ENCODE measurements at regions not wholly inside any gene's neighbourhood (a gene's known extent, or its start where the extent isn't known, plus 50 kb on each side); places are given as distances from the start of the nearest gene placed in this dataset.
A peak's percentile ranks its signal among the peaks of the same experiment; 100 is the strongest.

GRCh38 chr1:47709019-47709871, 271.4 kb downstream of the FOXD2 start:
- H3K9me3 ChIP-seq (ENCODE audit: control insufficient read depth, insufficient read depth, low read length), result no peaks in the 10 kb centered on the region; the same call in 1 of the 2 replicates
- peaks cover 68% of the 10 kb centered on the region for H3K27me3 ChIP-seq (ENCODE audit: control insufficient read depth, insufficient read depth, low read length)
- POLR2A ChIA-PET, result interaction anchor here (1.0 kb wide), 1 partner anchor 273 kb away, joined by 3 read pairs; no protein-coding TSS in a partner anchor
- TF ChIP-seq, protein P1, sequence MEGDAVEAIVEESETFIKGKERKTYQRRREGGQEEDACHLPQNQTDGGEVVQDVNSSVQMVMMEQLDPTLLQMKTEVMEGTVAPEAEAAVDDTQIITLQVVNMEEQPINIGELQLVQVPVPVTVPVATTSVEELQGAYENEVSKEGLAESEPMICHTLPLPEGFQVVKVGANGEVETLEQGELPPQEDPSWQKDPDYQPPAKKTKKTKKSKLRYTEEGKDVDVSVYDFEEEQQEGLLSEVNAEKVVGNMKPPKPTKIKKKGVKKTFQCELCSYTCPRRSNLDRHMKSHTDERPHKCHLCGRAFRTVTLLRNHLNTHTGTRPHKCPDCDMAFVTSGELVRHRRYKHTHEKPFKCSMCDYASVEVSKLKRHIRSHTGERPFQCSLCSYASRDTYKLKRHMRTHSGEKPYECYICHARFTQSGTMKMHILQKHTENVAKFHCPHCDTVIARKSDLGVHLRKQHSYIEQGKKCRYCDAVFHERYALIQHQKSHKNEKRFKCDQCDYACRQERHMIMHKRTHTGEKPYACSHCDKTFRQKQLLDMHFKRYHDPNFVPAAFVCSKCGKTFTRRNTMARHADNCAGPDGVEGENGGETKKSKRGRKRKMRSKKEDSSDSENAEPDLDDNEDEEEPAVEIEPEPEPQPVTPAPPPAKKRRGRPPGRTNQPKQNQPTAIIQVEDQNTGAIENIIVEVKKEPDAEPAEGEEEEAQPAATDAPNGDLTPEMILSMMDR (IDR thresholded peaks at IDR 0.05; ENCODE audit: low read depth, low read length), result peak; percentile 33
- H3K4me3 ChIP-seq (ENCODE audit: low read depth, low read length), result peak overlapping the region; percentile 31; the same call in 1 of the 2 replicates
- CTCF ChIA-PET, result interaction anchor here (1.0 to 11.9 kb wide), 14 partner anchors 13 to 530 kb away, joined by 3 to 255 read pairs (median 8); partner anchors contain the start of gene FOXD2
- DNase-seq (ENCODE audit: low read depth, low spot score), result no peak
- no peak overlapping the region for H3K27ac ChIP-seq (ENCODE audit: low read depth, low read length)

DNA sequence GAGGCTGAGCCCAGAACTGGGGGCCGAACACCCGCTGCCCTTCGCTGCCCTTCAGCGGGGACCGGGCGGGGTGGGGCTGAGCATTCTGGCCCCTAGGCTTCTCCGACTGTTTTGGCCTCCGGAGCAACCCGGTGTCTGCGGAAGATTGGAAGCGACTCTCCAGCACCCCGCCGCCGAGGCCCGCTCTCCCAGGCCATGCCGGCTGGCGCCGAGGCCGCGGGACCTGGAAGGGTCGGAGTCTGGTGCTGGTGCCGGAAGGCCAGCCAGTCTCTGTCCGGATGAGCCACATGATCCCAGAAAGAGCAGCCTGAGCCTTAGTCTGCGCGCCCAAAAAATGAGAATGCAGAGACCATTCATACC, 272.0 kb downstream of the FOXD2 start:
- TF ChIP-seq, protein P1 (IDR thresholded peaks at IDR 0.05; ENCODE audit: low read depth, low read length), result no peak
- H3K27me3 ChIP-seq (ENCODE audit: control insufficient read depth, insufficient read depth, low read length), result peaks cover 68% of the 10 kb centered on the region
- peak overlapping the region; percentile 31; the same call in 1 of the 2 replicates for H3K4me3 ChIP-seq (ENCODE audit: low read depth, low read length)
- ChIA-PET POLR2A (interaction anchor here (1.0 kb wide), 1 partner anchor 274 kb away, joined by 3 read pairs; no protein-coding TSS in a partner anchor), CTCF (interaction anchor here (0.6 to 11.9 kb wide), 29 partner anchors 9 to 531 kb away, joined by 3 to 255 read pairs (median 6); partner anchors contain the start of gene FOXD2)
- no peak overlapping the region for H3K27ac ChIP-seq (ENCODE audit: low read depth, low read length)
- no peak for DNase-seq (ENCODE audit: low read depth, low spot score)
- no peaks in the 10 kb centered on the region; the same call in 1 of the 2 replicates for H3K9me3 ChIP-seq (ENCODE audit: control insufficient read depth, insufficient read depth, low read length)

GRCh38 chr1:47710329-47711071, 272.7 kb downstream of the FOXD2 start:
- no peak for DNase-seq (ENCODE audit: low read depth, low spot score)
- Histone ChIP-seq H3K4me3 (ENCODE audit: low read depth, low read length) (no peak overlapping the region), H3K27ac (ENCODE audit: low read depth, low read length) (no peak overlapping the region), H3K9me3 (ENCODE audit: control insufficient read depth, insufficient read depth, low read length) (no peaks in the 10 kb centered on the region; the same call in 1 of the 2 replicates), H3K27me3 (ENCODE audit: control insufficient read depth, insufficient read depth, low read length) (peaks cover 64% of the 10 kb centered on the region)
- TF ChIP-seq, protein P1 (IDR thresholded peaks at IDR 0.05; ENCODE audit: low read depth, low read length), result peak; percentile 94
- ChIA-PET CTCF (interaction anchor here (0.6 to 11.9 kb wide), 34 partner anchors 9 to 531 kb away, joined by 3 to 255 read pairs (median 5); partner anchors contain the start of genes FOXD2 and STIL), POLR2A (interaction anchor here (1.0 kb wide), 1 partner anchor 274 kb away, joined by 3 read pairs; no protein-coding TSS in a partner anchor)
